DND-41 (cell line): ENCODE measurements at regions not wholly inside any gene's neighbourhood (a gene's known extent, or its start where the extent isn't known, plus 50 kb on each side); places are given as distances from the start of the nearest gene placed in this dataset.

Experiments
- CTCF ChIP-seq: IDR thresholded peaks from 2 replicates; pipeline ENCODE4 v1.5.1; 2012; ENCODE audit warnings: borderline replicate concordance, low read length, moderate library complexity, mild to moderate bottlenecking; ENCODE audit not compliant: poor library complexity, severe bottlenecking; ENCODE audit errors: extremely low read depth
- EZH2 ChIP-seq: IDR thresholded peaks from 3 replicates; pipeline ENCODE4 v1.6.1; 2012; ENCODE audit warnings: borderline replicate concordance, low read depth, mild to moderate bottlenecking, moderate library complexity, low read length, inconsistent platforms; ENCODE audit not compliant: severe bottlenecking

- no peak for TF ChIP-seq CTCF
- TF ChIP-seq EZH2: no peak
These were observed 213.1 kb downstream of the FGFR2 start for GRCh38 chr10:121385136-121385535.
